ENCODE measurements at regions not wholly inside any gene's neighbourhood (a gene's known extent, or its start where the extent isn't known, plus 50 kb on each side); places are given as distances from the start of the nearest gene placed in this dataset.

- Histone ChIP-seq H3K9me3 (replicated peaks; ENCODE audit: control insufficient read depth, insufficient read depth, low read depth, low read length) (no peaks in the 10 kb centered on the region), H3K4me3 (no peak overlapping the region), H2AFZ (ENCODE audit: low read depth, low read length) (no peak overlapping the region), H3K4me1 (replicated peaks in 1 of 2; ENCODE audit: control insufficient read depth in 2 of 2, insufficient read depth in 2 of 2, low read length in 2 of 2) (no peaks in the 10 kb centered on the region), H3K36me3 (ENCODE audit: control insufficient read depth, insufficient read depth, low read length) (no peaks in the 10 kb centered on the region), H3K27me3 (ENCODE audit: control insufficient read depth in 2 of 2, insufficient read depth in 2 of 2, low read length in 2 of 2) (no peaks in the 10 kb centered on the region), H3K27ac (ENCODE audit: extremely low read depth, low read depth, low read length) (no peak overlapping the region), H3K79me2 (ENCODE audit: control insufficient read depth, insufficient read depth, low read length) (no peaks in the 10 kb centered on the region), H3K9me1 (ENCODE audit: control insufficient read depth, insufficient read depth, low read length) (no peaks in the 10 kb centered on the region), H3K4me2 (ENCODE audit: insufficient read depth, low read length) (no peak overlapping the region), H3K9ac (ENCODE audit: insufficient read depth in 1 of 2, low read depth in 2 of 2, low read length in 2 of 2) (no peak overlapping the region), H4K20me1 (replicated peaks; ENCODE audit: control insufficient read depth, insufficient read depth, low read length) (no peaks in the 10 kb centered on the region)
- FAIRE-seq (no peak), DNase-seq (ENCODE audit: extremely low read depth in 1 of 4, low spot score in 3 of 4) (no peak), ATAC-seq (no peak)
- ChIA-PET CTCF (ENCODE audit: low intra/inter-chr PET ratio) (no interaction called here), POLR2A (no interaction called here)
- in situ Hi-C loops (cut with MboI) (no loop called here), intact Hi-C loops (cut with micrococcal nuclease) (no loop called here)
- BruUV-seq (replicated peaks), result no TSS peak
- TF ChIP-seq ESRRA (IDR thresholded peaks at IDR 0.05; ENCODE audit: borderline replicate concordance, low read depth) (no peak), MCM7 (IDR thresholded peaks at IDR 0.05) (no peak), FOXM1 (IDR thresholded peaks at IDR 0.05; ENCODE audit: low read depth) (no peak), FOXM1 (CRISPR knock-in tag; IDR thresholded peaks at IDR 0.05; ENCODE audit: low read depth) (no peak), GABPB2 (CRISPR knock-in tag; conservative IDR thresholded peaks at IDR 0.05) (no peak), ZBTB40 (IDR thresholded peaks at IDR 0.05) (no peak), ZBTB40 (CRISPR knock-in tag; IDR thresholded peaks at IDR 0.05) (no peak), ZNF354B (CRISPR knock-in tag; IDR thresholded peaks at IDR 0.05) (no peak), ZNF324 (CRISPR knock-in tag; IDR thresholded peaks at IDR 0.05) (no peak), NEUROD1 (IDR thresholded peaks at IDR 0.05; ENCODE audit: borderline replicate concordance, low read depth, low read length, partially characterized antibody) (no peak), ERF (CRISPR knock-in tag; IDR thresholded peaks at IDR 0.05) (no peak), SP2 (IDR thresholded peaks at IDR 0.05; ENCODE audit: extremely low read depth, low read depth, low read length, poor library complexity, severe bottlenecking) (no peak), RCOR1 (IDR thresholded peaks at IDR 0.05; ENCODE audit: borderline replicate concordance in 1 of 2, low read depth in 2 of 2, low read length in 2 of 2) (no peak), DEAF1 (CRISPR knock-in tag; IDR thresholded peaks at IDR 0.05) (no peak)
These were observed 259.9 kb upstream of the CPNE8 start for GRCh38 chr12:39165338-39165737.

Measured in K562 (cell line).